ENCODE measurements at regions not wholly inside any gene's neighbourhood (a gene's known extent, or its start where the extent isn't known, plus 50 kb on each side); places are given as distances from the start of the nearest gene placed in this dataset.

DNA sequence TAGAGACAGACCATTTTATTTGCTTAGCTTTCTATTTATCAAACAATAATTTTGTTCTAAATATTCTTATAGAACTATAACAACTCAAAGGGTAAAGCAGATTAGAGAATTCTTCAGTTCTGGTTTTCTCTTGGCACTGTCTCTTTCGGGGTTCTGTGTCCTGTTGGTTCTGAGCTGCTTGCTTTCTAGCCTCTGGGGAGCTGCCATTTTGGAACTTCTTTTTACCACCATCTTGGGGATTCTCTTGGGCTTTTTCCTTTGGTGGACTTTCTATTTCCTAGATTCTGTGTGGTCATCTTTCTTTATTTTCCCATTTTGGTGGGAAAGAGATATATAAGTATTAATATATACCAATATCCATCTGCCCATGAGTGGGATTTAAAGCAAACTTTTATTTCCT lies 467.7 kb downstream of the PCNX1 start:
- Mint-ChIP-seq H3K4me1 (peaks cover 10% of the 10 kb centered on the region), H3K9me3 (peaks cover 34% of the 10 kb centered on the region), H3K36me3 (ENCODE audit: low read depth) (peaks cover 36% of the 10 kb centered on the region), H3K4me3 (no peak overlapping the region), H3K27ac (no peak overlapping the region), H3K27me3 (ENCODE audit: insufficient read depth, low read depth, poor library complexity) (peaks cover 8% of the 10 kb centered on the region)
- no peaks in the 10 kb centered on the region for H3K9me2 ChIP-seq (ENCODE audit: insufficient read depth)
- H3K4me1 ChIP-seq (ENCODE audit: insufficient read depth) = peaks cover 6% of the 10 kb centered on the region; the same call in 1 of the 2 replicates
- no peaks in the 10 kb centered on the region for H4K20me1 ChIP-seq (replicated peaks; ENCODE audit: insufficient read depth)
- H3K36me3 ChIP-seq (ENCODE audit: insufficient read depth) = 0 out of 2 replicates have a peak, but pooled peaks cover 4% of the 10 kb centered on the region
- H3K79me2 ChIP-seq (replicated peaks; ENCODE audit: insufficient read depth) = peaks cover 89% of the 10 kb centered on the region
- ATAC-seq (no peak), DNase-seq (ENCODE audit: low spot score) (no peak)
- H2AFZ ChIP-seq = no peak overlapping the region
- TF ChIP-seq EZH2phosphoT487 (IDR thresholded peaks at IDR 0.05; ENCODE audit: unreplicated experiment) = no peak
- TF ChIP-seq, protein P1, sequence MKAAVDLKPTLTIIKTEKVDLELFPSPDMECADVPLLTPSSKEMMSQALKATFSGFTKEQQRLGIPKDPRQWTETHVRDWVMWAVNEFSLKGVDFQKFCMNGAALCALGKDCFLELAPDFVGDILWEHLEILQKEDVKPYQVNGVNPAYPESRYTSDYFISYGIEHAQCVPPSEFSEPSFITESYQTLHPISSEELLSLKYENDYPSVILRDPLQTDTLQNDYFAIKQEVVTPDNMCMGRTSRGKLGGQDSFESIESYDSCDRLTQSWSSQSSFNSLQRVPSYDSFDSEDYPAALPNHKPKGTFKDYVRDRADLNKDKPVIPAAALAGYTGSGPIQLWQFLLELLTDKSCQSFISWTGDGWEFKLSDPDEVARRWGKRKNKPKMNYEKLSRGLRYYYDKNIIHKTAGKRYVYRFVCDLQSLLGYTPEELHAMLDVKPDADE (IDR thresholded peaks at IDR 0.05) = no peak
- TF ChIP-seq CREB1 (CRISPR knock-in tag; IDR thresholded peaks at IDR 0.05; ENCODE audit: low read depth) = no peak
- no peak for TF ChIP-seq STAT1 (IDR thresholded peaks at IDR 0.05; ENCODE audit: unreplicated experiment)
- no peak for TF ChIP-seq CTCF (conservative IDR thresholded peaks at IDR 0.05; ENCODE audit: low read depth in 2 of 2)
- TF ChIP-seq EZH2 (IDR thresholded peaks at IDR 0.05; ENCODE audit: low read depth, unreplicated experiment) = no peak
- TF ChIP-seq POLR2AphosphoS5 (IDR thresholded peaks at IDR 0.05; ENCODE audit: low read depth) = no peak
- TF ChIP-seq, protein P2, sequence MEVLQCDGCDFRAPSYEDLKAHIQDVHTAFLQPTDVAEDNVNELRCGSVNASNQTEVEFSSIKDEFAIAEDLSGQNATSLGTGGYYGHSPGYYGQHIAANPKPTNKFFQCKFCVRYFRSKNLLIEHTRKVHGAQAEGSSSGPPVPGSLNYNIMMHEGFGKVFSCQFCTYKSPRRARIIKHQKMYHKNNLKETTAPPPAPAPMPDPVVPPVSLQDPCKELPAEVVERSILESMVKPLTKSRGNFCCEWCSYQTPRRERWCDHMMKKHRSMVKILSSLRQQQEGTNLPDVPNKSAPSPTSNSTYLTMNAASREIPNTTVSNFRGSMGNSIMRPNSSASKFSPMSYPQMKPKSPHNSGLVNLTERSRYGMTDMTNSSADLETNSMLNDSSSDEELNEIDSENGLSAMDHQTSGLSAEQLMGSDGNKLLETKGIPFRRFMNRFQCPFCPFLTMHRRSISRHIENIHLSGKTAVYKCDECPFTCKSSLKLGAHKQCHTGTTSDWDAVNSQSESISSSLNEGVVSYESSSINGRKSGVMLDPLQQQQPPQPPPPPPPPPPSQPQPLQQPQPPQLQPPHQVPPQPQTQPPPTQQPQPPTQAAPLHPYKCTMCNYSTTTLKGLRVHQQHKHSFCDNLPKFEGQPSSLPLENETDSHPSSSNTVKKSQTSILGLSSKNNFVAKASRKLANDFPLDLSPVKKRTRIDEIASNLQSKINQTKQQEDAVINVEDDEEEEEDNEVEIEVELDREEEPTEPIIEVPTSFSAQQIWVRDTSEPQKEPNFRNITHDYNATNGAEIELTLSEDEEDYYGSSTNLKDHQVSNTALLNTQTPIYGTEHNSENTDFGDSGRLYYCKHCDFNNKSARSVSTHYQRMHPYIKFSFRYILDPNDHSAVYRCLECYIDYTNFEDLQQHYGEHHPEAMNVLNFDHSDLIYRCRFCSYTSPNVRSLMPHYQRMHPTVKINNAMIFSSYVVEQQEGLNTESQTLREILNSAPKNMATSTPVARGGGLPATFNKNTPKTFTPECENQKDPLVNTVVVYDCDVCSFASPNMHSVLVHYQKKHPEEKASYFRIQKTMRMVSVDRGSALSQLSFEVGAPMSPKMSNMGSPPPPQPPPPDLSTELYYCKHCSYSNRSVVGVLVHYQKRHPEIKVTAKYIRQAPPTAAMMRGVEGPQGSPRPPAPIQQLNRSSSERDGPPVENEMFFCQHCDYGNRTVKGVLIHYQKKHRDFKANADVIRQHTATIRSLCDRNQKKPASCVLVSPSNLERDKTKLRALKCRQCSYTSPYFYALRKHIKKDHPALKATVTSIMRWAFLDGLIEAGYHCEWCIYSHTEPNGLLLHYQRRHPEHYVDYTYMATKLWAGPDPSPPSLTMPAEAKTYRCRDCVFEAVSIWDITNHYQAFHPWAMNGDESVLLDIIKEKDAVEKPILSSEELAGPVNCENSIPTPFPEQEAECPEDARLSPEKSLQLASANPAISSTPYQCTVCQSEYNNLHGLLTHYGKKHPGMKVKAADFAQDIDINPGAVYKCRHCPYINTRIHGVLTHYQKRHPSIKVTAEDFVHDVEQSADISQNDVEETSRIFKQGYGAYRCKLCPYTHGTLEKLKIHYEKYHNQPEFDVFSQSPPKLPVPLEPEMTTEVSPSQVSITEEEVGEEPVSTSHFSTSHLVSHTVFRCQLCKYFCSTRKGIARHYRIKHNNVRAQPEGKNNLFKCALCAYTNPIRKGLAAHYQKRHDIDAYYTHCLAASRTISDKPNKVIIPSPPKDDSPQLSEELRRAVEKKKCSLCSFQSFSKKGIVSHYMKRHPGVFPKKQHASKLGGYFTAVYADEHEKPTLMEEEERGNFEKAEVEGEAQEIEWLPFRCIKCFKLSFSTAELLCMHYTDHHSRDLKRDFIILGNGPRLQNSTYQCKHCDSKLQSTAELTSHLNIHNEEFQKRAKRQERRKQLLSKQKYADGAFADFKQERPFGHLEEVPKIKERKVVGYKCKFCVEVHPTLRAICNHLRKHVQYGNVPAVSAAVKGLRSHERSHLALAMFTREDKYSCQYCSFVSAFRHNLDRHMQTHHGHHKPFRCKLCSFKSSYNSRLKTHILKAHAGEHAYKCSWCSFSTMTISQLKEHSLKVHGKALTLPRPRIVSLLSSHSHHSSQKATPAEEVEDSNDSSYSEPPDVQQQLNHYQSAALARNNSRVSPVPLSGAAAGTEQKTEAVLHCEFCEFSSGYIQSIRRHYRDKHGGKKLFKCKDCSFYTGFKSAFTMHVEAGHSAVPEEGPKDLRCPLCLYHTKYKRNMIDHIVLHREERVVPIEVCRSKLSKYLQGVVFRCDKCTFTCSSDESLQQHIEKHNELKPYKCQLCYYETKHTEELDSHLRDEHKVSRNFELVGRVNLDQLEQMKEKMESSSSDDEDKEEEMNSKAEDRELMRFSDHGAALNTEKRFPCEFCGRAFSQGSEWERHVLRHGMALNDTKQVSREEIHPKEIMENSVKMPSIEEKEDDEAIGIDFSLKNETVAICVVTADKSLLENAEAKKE (CRISPR knock-in tag; IDR thresholded peaks at IDR 0.05) = no peak
- no peak for TF ChIP-seq ZNF331 (CRISPR knock-in tag; IDR thresholded peaks at IDR 0.05; ENCODE audit: low read depth)
- TF ChIP-seq NANOG (IDR thresholded peaks at IDR 0.05; ENCODE audit: borderline replicate concordance) = no peak
- TF ChIP-seq, protein P3, sequence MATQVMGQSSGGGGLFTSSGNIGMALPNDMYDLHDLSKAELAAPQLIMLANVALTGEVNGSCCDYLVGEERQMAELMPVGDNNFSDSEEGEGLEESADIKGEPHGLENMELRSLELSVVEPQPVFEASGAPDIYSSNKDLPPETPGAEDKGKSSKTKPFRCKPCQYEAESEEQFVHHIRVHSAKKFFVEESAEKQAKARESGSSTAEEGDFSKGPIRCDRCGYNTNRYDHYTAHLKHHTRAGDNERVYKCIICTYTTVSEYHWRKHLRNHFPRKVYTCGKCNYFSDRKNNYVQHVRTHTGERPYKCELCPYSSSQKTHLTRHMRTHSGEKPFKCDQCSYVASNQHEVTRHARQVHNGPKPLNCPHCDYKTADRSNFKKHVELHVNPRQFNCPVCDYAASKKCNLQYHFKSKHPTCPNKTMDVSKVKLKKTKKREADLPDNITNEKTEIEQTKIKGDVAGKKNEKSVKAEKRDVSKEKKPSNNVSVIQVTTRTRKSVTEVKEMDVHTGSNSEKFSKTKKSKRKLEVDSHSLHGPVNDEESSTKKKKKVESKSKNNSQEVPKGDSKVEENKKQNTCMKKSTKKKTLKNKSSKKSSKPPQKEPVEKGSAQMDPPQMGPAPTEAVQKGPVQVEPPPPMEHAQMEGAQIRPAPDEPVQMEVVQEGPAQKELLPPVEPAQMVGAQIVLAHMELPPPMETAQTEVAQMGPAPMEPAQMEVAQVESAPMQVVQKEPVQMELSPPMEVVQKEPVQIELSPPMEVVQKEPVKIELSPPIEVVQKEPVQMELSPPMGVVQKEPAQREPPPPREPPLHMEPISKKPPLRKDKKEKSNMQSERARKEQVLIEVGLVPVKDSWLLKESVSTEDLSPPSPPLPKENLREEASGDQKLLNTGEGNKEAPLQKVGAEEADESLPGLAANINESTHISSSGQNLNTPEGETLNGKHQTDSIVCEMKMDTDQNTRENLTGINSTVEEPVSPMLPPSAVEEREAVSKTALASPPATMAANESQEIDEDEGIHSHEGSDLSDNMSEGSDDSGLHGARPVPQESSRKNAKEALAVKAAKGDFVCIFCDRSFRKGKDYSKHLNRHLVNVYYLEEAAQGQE (IDR thresholded peaks at IDR 0.05; ENCODE audit: unreplicated experiment) = no peak
- no peak for TF ChIP-seq ZNF114 (CRISPR knock-in tag; IDR thresholded peaks at IDR 0.05)
- TF ChIP-seq JUNB (IDR thresholded peaks at IDR 0.05; ENCODE audit: unreplicated experiment) = no peak
- no peaks in the 10 kb centered on the region for H3F3A ChIP-seq (replicated peaks; ENCODE audit: low read depth)
- no peak overlapping the region for H3K4me2 ChIP-seq
- H3K27ac ChIP-seq (ENCODE audit: low read depth) = no peak overlapping the region
- no peaks in the 10 kb centered on the region for H3K27me3 ChIP-seq (ENCODE audit: insufficient read depth)
- H3K4me3 ChIP-seq = no peak overlapping the region

All from GM23338 (cell line).